ENCODE measurements at regions not wholly inside any gene's neighbourhood (a gene's known extent, or its start where the extent isn't known, plus 50 kb on each side); places are given as distances from the start of the nearest gene placed in this dataset.

- Mint-ChIP-seq H3K4me1 (no peaks in the 10 kb centered on the region), H3K27ac (no peak overlapping the region)
Observed at GRCh38 chr1:226816576-226816975, 53.8 kb upstream of the PSEN2 start.

GRCh38 chr1:226814751-226815537, 55.5 kb upstream of the PSEN2 start:
- H3K36me3 Mint-ChIP-seq (ENCODE audit: low read depth): no peaks in the 10 kb centered on the region

More at GRCh38 chr1:226816576-226816975, 53.8 kb upstream of the PSEN2 start:
- Mint-ChIP-seq H3K27me3 (no peaks in the 10 kb centered on the region), H3K4me3 (no peak overlapping the region), H3K9me3 (no peaks in the 10 kb centered on the region), H3K36me3 (ENCODE audit: low read depth) (no peaks in the 10 kb centered on the region)
- ATAC-seq (replicated peaks): no peak

DNA sequence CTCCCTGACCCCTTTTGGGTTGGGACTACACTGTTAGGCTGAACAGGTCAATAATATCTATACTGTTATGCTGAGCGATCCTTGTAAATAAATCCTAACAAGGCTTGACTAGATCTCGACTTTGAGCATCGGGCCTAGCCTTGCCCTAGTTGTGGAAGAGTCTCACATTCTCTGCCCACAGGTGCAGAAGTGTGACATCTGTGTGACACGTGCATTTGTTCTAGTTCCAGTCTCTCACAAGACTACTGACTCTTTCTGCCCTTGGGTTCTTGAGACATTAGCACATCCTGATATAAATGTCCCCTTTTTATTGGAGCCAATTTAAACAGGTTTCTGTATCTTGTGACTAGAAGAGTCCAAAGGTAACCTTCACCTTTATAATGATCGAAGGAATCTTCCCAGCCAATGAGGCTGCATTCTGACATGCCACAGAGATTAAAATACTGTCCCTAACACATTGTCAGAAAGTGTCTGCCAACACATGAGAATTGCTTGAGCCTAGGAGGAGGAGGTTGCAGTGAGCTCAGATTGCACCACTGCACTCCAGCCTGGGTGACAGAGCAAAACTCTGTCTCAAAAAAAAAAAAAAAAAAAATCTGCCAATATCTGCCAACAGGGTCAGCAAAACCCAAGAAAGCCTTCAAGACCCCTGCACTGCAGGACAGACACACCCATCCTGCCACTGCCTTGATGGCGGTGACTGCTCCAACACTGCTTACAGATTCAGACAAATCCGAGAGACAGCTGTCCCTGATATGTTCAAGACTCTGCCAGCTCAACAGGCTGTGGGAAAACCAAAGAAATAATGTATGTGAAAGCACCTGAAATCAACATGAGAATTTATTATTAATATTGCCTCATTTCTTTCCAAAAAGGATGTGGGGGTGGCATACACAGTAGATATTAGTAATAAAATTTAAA, 56.5 kb upstream of the PSEN2 start:
- no peak overlapping the region for H3K4me3 Mint-ChIP-seq
- ATAC-seq (replicated peaks): no peak
- no peaks in the 10 kb centered on the region for H3K9me3 Mint-ChIP-seq
- H3K36me3 Mint-ChIP-seq (ENCODE audit: low read depth): no peaks in the 10 kb centered on the region
- H3K27me3 Mint-ChIP-seq: no peaks in the 10 kb centered on the region
- no peaks in the 10 kb centered on the region for H3K4me1 Mint-ChIP-seq
- no peak overlapping the region for H3K27ac Mint-ChIP-seq

More at GRCh38 chr1:226814751-226815537, 55.5 kb upstream of the PSEN2 start:
- no peaks in the 10 kb centered on the region for H3K9me3 Mint-ChIP-seq
- ATAC-seq (replicated peaks): no peak
- no peak overlapping the region for H3K4me3 Mint-ChIP-seq
- H3K27me3 Mint-ChIP-seq: no peaks in the 10 kb centered on the region
- H3K27ac Mint-ChIP-seq: no peak overlapping the region
- no peaks in the 10 kb centered on the region for H3K4me1 Mint-ChIP-seq

DNA sequence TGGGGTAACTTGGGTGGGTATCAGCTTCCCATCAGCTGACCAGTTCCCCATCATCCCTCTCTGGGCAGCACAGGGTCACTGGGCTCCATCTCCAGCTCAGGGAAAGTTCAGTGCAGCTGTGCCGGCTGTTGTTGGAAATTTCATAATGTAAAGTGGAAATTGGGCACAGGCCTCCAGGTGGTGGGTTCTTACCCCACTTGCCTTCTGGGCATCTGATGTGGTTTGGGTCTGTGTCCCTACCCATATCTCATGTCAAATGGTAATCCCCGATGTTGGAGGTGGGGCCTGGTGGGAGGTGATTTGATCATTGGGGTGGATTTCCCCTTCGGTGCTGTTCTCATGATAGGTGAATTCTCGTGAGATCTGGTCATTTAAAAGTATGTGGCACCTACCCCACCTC, 59.7 kb upstream of the PSEN2 start:
- ATAC-seq (replicated peaks): no peak
- Mint-ChIP-seq H3K36me3 (ENCODE audit: low read depth) (no peaks in the 10 kb centered on the region), H3K27ac (peak overlapping the region; percentile 13), H3K9me3 (no peaks in the 10 kb centered on the region), H3K4me1 (no peaks in the 10 kb centered on the region), H3K27me3 (no peaks in the 10 kb centered on the region), H3K4me3 (no peak overlapping the region)

DNA sequence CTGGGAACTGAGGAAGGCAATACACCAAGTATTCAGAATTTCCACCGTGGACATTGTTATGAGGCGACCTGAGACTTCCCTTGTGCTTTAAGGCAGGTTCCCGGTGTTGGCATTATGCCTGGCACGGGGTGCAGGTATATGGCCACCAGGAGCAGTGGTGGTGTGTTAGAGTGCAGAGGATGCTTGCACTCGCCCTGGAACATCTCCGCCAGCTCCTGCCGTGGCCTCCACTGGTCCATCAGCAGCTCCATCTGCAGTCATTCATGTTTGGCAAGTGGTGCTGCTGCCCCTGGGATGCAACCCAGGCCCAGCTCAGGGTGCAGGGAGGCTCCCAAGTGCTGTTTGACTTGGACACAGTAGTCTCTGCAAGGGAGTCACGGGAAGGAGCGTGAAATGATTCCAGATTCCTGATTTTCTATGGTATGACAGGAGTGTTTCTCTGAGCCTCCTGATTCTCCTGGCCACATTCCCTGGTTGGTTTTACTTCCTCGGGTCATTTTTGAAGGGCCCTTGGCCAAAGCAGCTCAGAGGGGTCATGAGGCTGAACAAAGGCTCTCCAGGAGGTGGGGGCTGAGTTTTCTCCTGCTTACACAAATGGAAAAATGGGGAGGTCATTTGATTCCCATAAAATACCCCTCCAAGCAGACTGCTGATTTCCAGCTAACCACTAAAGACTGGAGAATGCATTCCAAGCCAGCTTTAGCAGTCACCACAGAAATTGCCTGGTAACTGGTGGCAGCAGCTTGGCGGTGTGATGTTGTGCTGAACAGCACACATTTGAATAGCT, 60.4 kb upstream of the PSEN2 start:
- no peaks in the 10 kb centered on the region for H3K9me3 Mint-ChIP-seq
- no peaks in the 10 kb centered on the region for H3K36me3 Mint-ChIP-seq (ENCODE audit: low read depth)
- H3K4me3 Mint-ChIP-seq: no peak overlapping the region
- no peak overlapping the region for H3K27ac Mint-ChIP-seq
- no peaks in the 10 kb centered on the region for H3K4me1 Mint-ChIP-seq
- H3K27me3 Mint-ChIP-seq: no peaks in the 10 kb centered on the region
- ATAC-seq (replicated peaks): no peak

DNA sequence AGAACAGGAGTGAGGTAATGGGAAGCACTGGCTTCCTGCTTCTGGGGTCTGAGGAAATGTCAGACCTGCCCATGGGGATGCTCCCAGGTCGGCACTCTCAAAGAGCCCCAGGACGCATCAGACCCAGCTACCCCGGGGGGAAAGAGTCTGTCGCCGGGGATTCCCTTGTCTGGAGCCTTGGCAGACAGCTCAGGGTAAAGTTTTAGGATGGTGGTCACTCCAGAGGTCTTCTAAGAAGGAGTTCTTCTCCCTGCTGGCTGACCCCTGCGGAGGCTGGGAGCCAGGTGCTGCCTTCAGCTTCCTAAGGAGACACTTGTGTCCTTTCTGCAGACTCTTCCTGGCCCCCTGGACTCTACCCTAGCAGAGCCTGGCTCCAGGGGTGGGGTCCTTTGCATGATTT, 61.9 kb upstream of the PSEN2 start:
- H3K27ac Mint-ChIP-seq: no peak overlapping the region
- no peaks in the 10 kb centered on the region for H3K9me3 Mint-ChIP-seq
- H3K4me1 Mint-ChIP-seq: peaks cover 4% of the 10 kb centered on the region
- ATAC-seq (replicated peaks): no peak
- H3K4me3 Mint-ChIP-seq: no peak overlapping the region
- no peaks in the 10 kb centered on the region for H3K36me3 Mint-ChIP-seq (ENCODE audit: low read depth)
- no peaks in the 10 kb centered on the region for H3K27me3 Mint-ChIP-seq

GRCh38 chr1:226806988-226807387, 63.4 kb upstream of the PSEN2 start:
- Mint-ChIP-seq H3K27me3 (no peaks in the 10 kb centered on the region), H3K36me3 (ENCODE audit: low read depth) (no peaks in the 10 kb centered on the region), H3K4me3 (no peak overlapping the region), H3K27ac (no peak overlapping the region), H3K4me1 (peaks cover 4% of the 10 kb centered on the region), H3K9me3 (no peaks in the 10 kb centered on the region)
- no peak for ATAC-seq (replicated peaks)

GRCh38 chr1:226804907-226805759, 65.3 kb upstream of the PSEN2 start:
- ATAC-seq (replicated peaks): no peak
- H3K27me3 Mint-ChIP-seq: no peaks in the 10 kb centered on the region
- H3K9me3 Mint-ChIP-seq: no peaks in the 10 kb centered on the region
- no peaks in the 10 kb centered on the region for H3K36me3 Mint-ChIP-seq (ENCODE audit: low read depth)
- no peak overlapping the region for H3K4me3 Mint-ChIP-seq
- peaks cover 9% of the 10 kb centered on the region for H3K4me1 Mint-ChIP-seq
- H3K27ac Mint-ChIP-seq: no peak overlapping the region

- H3K36me3 Mint-ChIP-seq (ENCODE audit: low read depth): no peaks in the 10 kb centered on the region
- H3K9me3 Mint-ChIP-seq: no peaks in the 10 kb centered on the region
- no peak overlapping the region for H3K27ac Mint-ChIP-seq
- peak overlapping the region; percentile 9 for H3K4me3 Mint-ChIP-seq
- peaks cover 26% of the 10 kb centered on the region for H3K4me1 Mint-ChIP-seq
- no peak for ATAC-seq (replicated peaks)
- no peaks in the 10 kb centered on the region for H3K27me3 Mint-ChIP-seq
Observed at GRCh38 chr1:226800763-226801380, 61.8 kb upstream of the ITPKB start.

GRCh38 chr1:226799634-226800281, 60.7 kb upstream of the ITPKB start:
- no peaks in the 10 kb centered on the region for H3K9me3 Mint-ChIP-seq
- ATAC-seq (replicated peaks): no peak
- H3K27me3 Mint-ChIP-seq: no peaks in the 10 kb centered on the region
- H3K4me3 Mint-ChIP-seq: peak overlapping the region; percentile 92
- peak overlapping the region; percentile 100 for H3K27ac Mint-ChIP-seq
- peaks cover 25% of the 10 kb centered on the region for H3K4me1 Mint-ChIP-seq
- no peaks in the 10 kb centered on the region for H3K36me3 Mint-ChIP-seq (ENCODE audit: low read depth)

GRCh38 chr1:226798427-226799411, 59.6 kb upstream of the ITPKB start:
- Mint-ChIP-seq H3K27ac (peak overlapping the region; percentile 100), H3K4me1 (peaks cover 22% of the 10 kb centered on the region), H3K27me3 (no peaks in the 10 kb centered on the region), H3K36me3 (ENCODE audit: low read depth) (no peaks in the 10 kb centered on the region), H3K9me3 (no peaks in the 10 kb centered on the region), H3K4me3 (peak overlapping the region; percentile 92)
- ATAC-seq (replicated peaks): peak; percentile 87

GRCh38 chr1:226797151-226797550, 58.1 kb upstream of the ITPKB start:
- no peaks in the 10 kb centered on the region for H3K27me3 Mint-ChIP-seq
- H3K4me3 Mint-ChIP-seq: no peak overlapping the region
- ATAC-seq (replicated peaks): no peak
- H3K36me3 Mint-ChIP-seq (ENCODE audit: low read depth): no peaks in the 10 kb centered on the region
- no peaks in the 10 kb centered on the region for H3K9me3 Mint-ChIP-seq
- peaks cover 22% of the 10 kb centered on the region for H3K4me1 Mint-ChIP-seq
- no peak overlapping the region for H3K27ac Mint-ChIP-seq
